GM12878 (cell line): ENCODE measurements at regions not wholly inside any gene's neighbourhood (a gene's known extent, or its start where the extent isn't known, plus 50 kb on each side); places are given as distances from the start of the nearest gene placed in this dataset.

ENCODE experiments used
- ATAC-seq: fragments of 200-7000 bp; cut with Tn5 transposase; 3 replicates; pipeline ENCODE4 v1.9.1; 2020; ENCODE audit warnings: mild to moderate bottlenecking, moderate library complexity
- BruUV-seq: library from RNA; stranded (reverse); fragments of 400-500 nt; replicated peaks from 2 replicates; lab custom pipeline; 2021; lab: Mats Ljungman, UMichigan
- CTCF ChIA-PET: fragments of 300-600 bp; sonication (Branson Sonifier 250); formaldehyde crosslinking; extraction: SDS; loops from one replicate; lab custom pipeline; 2021; ENCODE audit warnings: inconsistent platforms; lab: Yijun Ruan, JAX
- POLR2A ChIA-PET: fragments of 350-600 bp; formaldehyde crosslinking; extraction: SDS; loops from one replicate; lab custom pipeline; 2021; ENCODE audit warnings: inconsistent platforms; lab: Charles Lee
- RAD21 ChIA-PET: fragments of 300-600 bp; sonication (Branson Sonifier 250); formaldehyde crosslinking; loops from one replicate; lab custom pipeline; 2023; ENCODE audit warnings: antibody characterized with exemption; ENCODE audit not compliant: unreplicated experiment; lab: Charles Lee
- SMC1A ChIA-PET: fragments of 300-600 bp; sonication (Branson Sonifier 250); formaldehyde crosslinking; loops from one replicate; lab custom pipeline; 2023; ENCODE audit not compliant: unreplicated experiment, uncharacterized antibody; lab: Charles Lee
- DNase-seq: peaks from one replicate; pipeline ENCODE4 v3.0.0-alpha.2; 2011; ENCODE audit warnings: low read depth, low spot score
- FAIRE-seq: peaks from 3 replicates; lab custom pipeline; 2011; peaks lifted over from hg19 to GRCh38; lab: Jason Lieb, UNC
- H2AFZ ChIP-seq: 2 replicates; pipeline ENCODE4 v1.6.0; 2011; ENCODE audit warnings: low read depth, low read length, control low read depth; ENCODE audit not compliant: control insufficient read depth
- H3K27ac ChIP-seq: 2 replicates; pipeline ENCODE4 v1.5.1; 2011; ENCODE audit warnings: control low read depth; ENCODE audit not compliant: control insufficient read depth, insufficient read depth
- H3K27me3 ChIP-seq, 2 experiments: replicated peaks in 1 of 2; 2 replicates each; pipeline versions ENCODE4 v1.6.0 to v1.6.1; 2011; ENCODE audit warnings: low read length in 1 of 2; ENCODE audit not compliant: control insufficient read depth in 2 of 2, insufficient read depth in 2 of 2
- H3K36me3 ChIP-seq, 2 experiments: 2 replicates each; pipeline ENCODE4 v1.5.1; 2011; ENCODE audit warnings: low read length in 1 of 2; ENCODE audit not compliant: control insufficient read depth in 2 of 2, insufficient read depth in 2 of 2
- H3K4me1 ChIP-seq: 2 replicates; pipeline ENCODE4 v1.6.1; 2011; ENCODE audit warnings: mild to moderate bottlenecking, low read length, moderate library complexity, mixed read lengths; ENCODE audit not compliant: control insufficient read depth, insufficient read depth
- H3K4me2 ChIP-seq: 2 replicates; pipeline ENCODE4 v1.6.0; 2011; ENCODE audit warnings: control low read depth; ENCODE audit not compliant: control insufficient read depth, insufficient read depth
- H3K4me3 ChIP-seq: fragments of 200-600 bp; sonication (generic); 2 replicates; pipeline ENCODE4 v1.5.1; 2016
- H3K79me2 ChIP-seq: 2 replicates; pipeline ENCODE4 v1.6.0; 2011; ENCODE audit warnings: low read length; ENCODE audit not compliant: control insufficient read depth, insufficient read depth
- H3K9ac ChIP-seq: 2 replicates; pipeline ENCODE4 v1.8.0; 2011; ENCODE audit warnings: low read length, control low read depth, mixed read lengths; ENCODE audit not compliant: control insufficient read depth, insufficient read depth
- H3K9me3 ChIP-seq: replicated peaks from 3 replicates; pipeline ENCODE4 v1.5.1; 2011; ENCODE audit warnings: mild to moderate bottlenecking, low read length; ENCODE audit not compliant: control insufficient read depth, insufficient read depth
- H4K20me1 ChIP-seq: 2 replicates; pipeline ENCODE4 v1.6.0; 2011; ENCODE audit not compliant: control insufficient read depth, insufficient read depth
- CBX3 ChIP-seq: fragments of 200-600 bp; sonication (generic); IDR thresholded peaks from 2 replicates; pipeline ENCODE4 v1.6.1; 2016; ENCODE audit warnings: low read depth, borderline replicate concordance
- CBX5 ChIP-seq: sonication (generic); IDR thresholded peaks from 2 replicates; pipeline ENCODE4 v1.6.1; 2016; ENCODE audit warnings: low read depth, moderate library complexity, mild to moderate bottlenecking, inconsistent platforms
- CEBPB ChIP-seq, 2 experiments: fragments of 150-350 bp in 1 of 2; IDR thresholded peaks; 2 replicates each; pipeline ENCODE4 v1.6.1; 2012 to 2014; ENCODE audit warnings: low read depth in 2 of 2, low read length in 2 of 2, borderline replicate concordance in 1 of 2, inconsistent platforms in 1 of 2
- CHD1 ChIP-seq: IDR thresholded peaks from 2 replicates; pipeline ENCODE4 v1.6.1; 2012; ENCODE audit warnings: low read depth, low read length, improper control_type of control experiment
- CHD2 ChIP-seq: IDR thresholded peaks from 2 replicates; pipeline ENCODE4 v1.6.1; 2011; ENCODE audit warnings: low read depth, low read length, improper control_type of control experiment, borderline replicate concordance
- CREM ChIP-seq: IDR thresholded peaks from 2 replicates; pipeline ENCODE4 v1.6.1; 2014; ENCODE audit warnings: antibody characterized with exemption, low read depth
- GABPA ChIP-seq: IDR thresholded peaks from 2 replicates; pipeline ENCODE4 v1.6.1; 2014; ENCODE audit warnings: antibody characterized with exemption, low read depth, mild to moderate bottlenecking, inconsistent platforms
- HSF1 ChIP-seq: fragments of 150-350 bp; IDR thresholded peaks from 2 replicates; pipeline ENCODE4 v1.6.1; 2014; ENCODE audit warnings: mild to moderate bottlenecking, low read depth, low read length
- MTA2 ChIP-seq: fragments of 450-650 bp; IDR thresholded peaks from 2 replicates; pipeline ENCODE4 v1.6.1; 2016; ENCODE audit warnings: low read depth, mild to moderate bottlenecking, moderate library complexity
- NFYA ChIP-seq: IDR thresholded peaks from 2 replicates; pipeline ENCODE4 v1.6.1; 2011; ENCODE audit warnings: low read depth, mild to moderate bottlenecking, low read length, improper control_type of control experiment, borderline replicate concordance
- PML ChIP-seq: IDR thresholded peaks from 2 replicates; pipeline ENCODE4 v1.6.1; 2012; ENCODE audit warnings: low read length, inconsistent platforms
- RCOR1 ChIP-seq: conservative IDR thresholded peaks from 2 replicates; pipeline ENCODE4 v1.6.1; 2012; ENCODE audit warnings: low read depth, low read length, improper control_type of control experiment
- SMAD5 ChIP-seq: IDR thresholded peaks from 2 replicates; pipeline ENCODE4 v1.6.1; 2016; ENCODE audit warnings: antibody characterized with exemption, low read depth
- SPI1 ChIP-seq: IDR thresholded peaks from 2 replicates; pipeline ENCODE4 v1.6.1; 2011; ENCODE audit warnings: low read depth, mild to moderate bottlenecking, low read length, moderate library complexity, borderline replicate concordance; ENCODE audit not compliant: insufficient read depth
- TCF12 ChIP-seq: IDR thresholded peaks from 2 replicates; pipeline ENCODE4 v1.6.1; 2011; ENCODE audit warnings: low read depth, mild to moderate bottlenecking, low read length
- WRNIP1 ChIP-seq: IDR thresholded peaks from 2 replicates; pipeline ENCODE4 v1.6.1; 2011; ENCODE audit warnings: low read depth, low read length, improper control_type of control experiment, borderline replicate concordance
- YBX1 ChIP-seq: fragments of 450-650 bp; IDR thresholded peaks from 2 replicates; pipeline ENCODE4 v1.6.1; 2016; ENCODE audit warnings: antibody characterized with exemption
- ZBTB11 ChIP-seq: fragments of 450-650 bp; formaldehyde crosslinking; IDR thresholded peaks from 2 replicates; pipeline ENCODE4 v1.5.0; 2022; ENCODE audit warnings: mild to moderate bottlenecking, missing genetic modification characterization
- ZNF622 ChIP-seq: fragments of 450-650 bp; IDR thresholded peaks from 2 replicates; pipeline ENCODE4 v1.6.1; 2017; ENCODE audit warnings: mild to moderate bottlenecking, inconsistent platforms
- ZZZ3 ChIP-seq: IDR thresholded peaks from 2 replicates; pipeline ENCODE4 v1.6.1; 2011; ENCODE audit warnings: low read depth; ENCODE audit not compliant: control insufficient read depth, insufficient read length
- WGBS: methylation state at CpG from one replicate; pipeline ENCODE4 v1.1.6; 2016; ENCODE audit warnings: low lambda C conversion rate; ENCODE audit not compliant: insufficient replicate concordance, insufficient coverage; ENCODE audit errors: missing lambda C conversion rate; 5-methylcytosine and 5-hydroxymethylcytosine counted together
- in situ Hi-C: fragments of 300-500 bp; cut with MboI; formaldehyde crosslinking; loops from 9 replicates; pipeline ENCODE4 v1.14.3; 2018; ENCODE audit warnings: mixed read lengths
- intact Hi-C: fragments of 100-400 bp; cut with micrococcal nuclease; formaldehyde crosslinking; loops from one replicate; pipeline ENCODE4 v1.14.2; 2022; ENCODE audit not compliant: unreplicated experiment

GRCh38 chr4:114250439-114250891, 271.0 kb upstream of the ARSJ start:
- BruUV-seq = no TSS peak
- H3K79me2 ChIP-seq = no peaks in the 10 kb centered on the region
- intact Hi-C loops (no loop called here), in situ Hi-C loops (no loop called here)
- no peak overlapping the region for H3K9ac ChIP-seq
- no peaks in the 10 kb centered on the region for H3K36me3 ChIP-seq
- 14% methylated on average over 2 of the region's 2 CpGs for WGBS
- TF ChIP-seq CHD2 (no peak), CREM (no peak), ZNF622 (no peak), TCF12 (no peak), YBX1 (no peak), NFYA (no peak), ZBTB11 (CRISPR knock-in tag) (no peak), PML (no peak), MTA2 (no peak), SPI1 (no peak), HSF1 (no peak), CBX3 (no peak), GABPA (no peak), ZZZ3 (no peak), CHD1 (no peak), RCOR1 (no peak), CEBPB (IDR thresholded peaks at IDR 0.05; ENCODE audit: borderline replicate concordance in 1 of 2, low read depth in 2 of 2, low read length in 2 of 2) (no peak), WRNIP1 (no peak), SMAD5 (no peak), CBX5 (no peak)
- FAIRE-seq (no peak), DNase-seq (no peak), ATAC-seq (no peak)
- no peak overlapping the region for H3K4me2 ChIP-seq
- no peaks in the 10 kb centered on the region for H3K4me1 ChIP-seq
- POLR2A ChIA-PET = no interaction called here
- no peak overlapping the region for H3K4me3 ChIP-seq
- no peaks in the 10 kb centered on the region for H3K9me3 ChIP-seq
- CTCF ChIA-PET = no interaction called here
- H3K27ac ChIP-seq = no peak overlapping the region
- RAD21 ChIA-PET = no interaction called here
- H3K27me3 ChIP-seq = no peaks in the 10 kb centered on the region
- SMC1A ChIA-PET = no interaction called here
- H4K20me1 ChIP-seq = no peaks in the 10 kb centered on the region
- H2AFZ ChIP-seq = no peak overlapping the region
